ENCODE measurements at regions not wholly inside any gene's neighbourhood (a gene's known extent, or its start where the extent isn't known, plus 50 kb on each side); places are given as distances from the start of the nearest gene placed in this dataset.

DNA sequence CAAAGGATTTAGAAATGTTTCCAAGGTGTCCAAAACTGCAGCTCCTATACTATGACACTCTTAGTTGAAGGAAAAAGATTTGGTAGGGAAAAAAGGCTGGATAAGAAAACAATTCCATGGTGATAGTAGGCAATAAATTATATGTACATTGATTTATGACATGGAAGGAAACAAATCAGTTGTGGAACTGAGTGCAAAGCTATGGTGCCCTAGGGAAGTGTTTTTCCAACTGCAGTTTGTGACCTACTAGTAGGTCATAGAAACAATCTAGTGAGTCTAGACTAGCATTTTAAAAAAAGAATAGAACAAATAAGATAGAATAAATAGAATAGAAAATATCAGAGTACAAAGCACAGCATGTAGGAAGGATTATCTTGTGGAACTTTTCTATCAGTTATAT lies 58.4 kb upstream of the TSPAN5 start:
- TF ChIP-seq, protein P1, sequence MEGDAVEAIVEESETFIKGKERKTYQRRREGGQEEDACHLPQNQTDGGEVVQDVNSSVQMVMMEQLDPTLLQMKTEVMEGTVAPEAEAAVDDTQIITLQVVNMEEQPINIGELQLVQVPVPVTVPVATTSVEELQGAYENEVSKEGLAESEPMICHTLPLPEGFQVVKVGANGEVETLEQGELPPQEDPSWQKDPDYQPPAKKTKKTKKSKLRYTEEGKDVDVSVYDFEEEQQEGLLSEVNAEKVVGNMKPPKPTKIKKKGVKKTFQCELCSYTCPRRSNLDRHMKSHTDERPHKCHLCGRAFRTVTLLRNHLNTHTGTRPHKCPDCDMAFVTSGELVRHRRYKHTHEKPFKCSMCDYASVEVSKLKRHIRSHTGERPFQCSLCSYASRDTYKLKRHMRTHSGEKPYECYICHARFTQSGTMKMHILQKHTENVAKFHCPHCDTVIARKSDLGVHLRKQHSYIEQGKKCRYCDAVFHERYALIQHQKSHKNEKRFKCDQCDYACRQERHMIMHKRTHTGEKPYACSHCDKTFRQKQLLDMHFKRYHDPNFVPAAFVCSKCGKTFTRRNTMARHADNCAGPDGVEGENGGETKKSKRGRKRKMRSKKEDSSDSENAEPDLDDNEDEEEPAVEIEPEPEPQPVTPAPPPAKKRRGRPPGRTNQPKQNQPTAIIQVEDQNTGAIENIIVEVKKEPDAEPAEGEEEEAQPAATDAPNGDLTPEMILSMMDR (IDR thresholded peaks at IDR 0.05; ENCODE audit: insufficient read depth, low read depth, low read length) = no peak
- TF ChIP-seq EZH2 (IDR thresholded peaks at IDR 0.05; ENCODE audit: insufficient read depth, low read length) = no peak
